CD4-positive, alpha-beta T cell treated with Interleukin-17A for 1 hour (primary cell): ENCODE measurements at regions not wholly inside any gene's neighbourhood (a gene's known extent, or its start where the extent isn't known, plus 50 kb on each side); places are given as distances from the start of the nearest gene placed in this dataset.

Source experiments
- DNase-seq: peaks from one replicate; pipeline ENCODE4 v3.0.0-alpha.2; 2020

DNA sequence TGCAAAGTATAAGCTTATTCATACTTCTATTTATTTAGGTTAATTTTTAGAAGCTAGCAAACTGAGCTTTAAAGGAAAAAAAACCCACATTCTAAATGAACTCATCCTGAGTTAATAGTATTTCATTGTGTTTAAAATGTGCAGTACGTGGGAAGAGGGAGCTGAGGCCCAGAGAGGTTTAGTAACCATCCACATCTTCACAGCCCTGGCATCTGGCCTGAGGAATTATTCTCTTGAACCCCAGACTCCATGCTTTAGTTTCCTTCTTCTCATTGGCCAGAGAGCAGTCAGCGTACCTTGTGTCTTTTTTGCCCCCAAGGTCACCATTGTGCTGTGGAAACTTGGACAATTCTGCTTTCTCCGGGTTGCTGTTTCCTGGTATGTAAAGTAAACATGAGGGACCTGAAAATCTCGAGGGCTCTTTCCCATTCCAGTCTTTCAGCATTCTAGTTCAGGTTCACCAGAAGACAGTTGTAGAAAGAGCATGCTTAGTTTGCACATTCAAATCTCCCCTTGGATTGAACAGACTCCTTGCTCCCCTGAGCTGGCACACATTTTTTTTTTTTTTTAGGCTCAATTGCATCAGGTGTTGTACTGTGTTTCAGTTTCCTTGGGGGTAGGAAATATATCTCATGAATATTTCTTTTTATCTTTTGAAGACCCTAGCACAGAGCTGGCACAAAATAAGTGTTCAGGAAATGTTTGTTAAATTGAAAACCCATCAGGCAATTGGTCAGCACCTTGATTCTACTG is 81.4 kb downstream of the MYCN start:
- DNase-seq = no peak

DNA sequence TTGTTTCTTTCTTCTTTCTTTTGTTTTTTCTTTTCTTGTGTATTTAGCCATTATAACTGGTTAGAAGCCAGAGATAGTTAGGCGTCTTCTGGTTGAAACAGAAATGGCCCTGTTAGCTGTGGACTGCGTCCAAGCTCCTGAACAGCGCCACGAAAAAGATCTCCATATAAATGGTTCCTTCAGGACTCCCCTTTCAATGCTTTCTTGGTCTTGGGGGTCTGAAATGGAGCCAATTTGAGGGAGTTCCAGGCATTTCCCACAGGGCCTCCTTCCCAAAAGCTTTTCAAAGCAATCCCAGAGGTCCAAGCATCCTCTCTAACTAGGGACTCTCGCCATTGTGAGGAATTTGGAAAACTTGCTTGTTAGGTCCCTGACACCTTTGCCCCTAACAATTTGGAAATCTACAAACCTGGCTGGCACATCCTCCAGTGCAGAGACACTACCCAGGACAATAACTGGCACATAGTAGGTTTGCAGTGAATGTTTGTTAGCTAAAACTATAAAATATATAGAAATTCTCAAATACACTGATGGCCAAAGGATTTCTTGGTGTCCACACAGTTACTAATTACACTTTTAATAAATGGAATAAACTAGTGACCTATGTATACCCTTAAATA is 80.1 kb downstream of the MYCN start:
- DNase-seq = no peak

DNA sequence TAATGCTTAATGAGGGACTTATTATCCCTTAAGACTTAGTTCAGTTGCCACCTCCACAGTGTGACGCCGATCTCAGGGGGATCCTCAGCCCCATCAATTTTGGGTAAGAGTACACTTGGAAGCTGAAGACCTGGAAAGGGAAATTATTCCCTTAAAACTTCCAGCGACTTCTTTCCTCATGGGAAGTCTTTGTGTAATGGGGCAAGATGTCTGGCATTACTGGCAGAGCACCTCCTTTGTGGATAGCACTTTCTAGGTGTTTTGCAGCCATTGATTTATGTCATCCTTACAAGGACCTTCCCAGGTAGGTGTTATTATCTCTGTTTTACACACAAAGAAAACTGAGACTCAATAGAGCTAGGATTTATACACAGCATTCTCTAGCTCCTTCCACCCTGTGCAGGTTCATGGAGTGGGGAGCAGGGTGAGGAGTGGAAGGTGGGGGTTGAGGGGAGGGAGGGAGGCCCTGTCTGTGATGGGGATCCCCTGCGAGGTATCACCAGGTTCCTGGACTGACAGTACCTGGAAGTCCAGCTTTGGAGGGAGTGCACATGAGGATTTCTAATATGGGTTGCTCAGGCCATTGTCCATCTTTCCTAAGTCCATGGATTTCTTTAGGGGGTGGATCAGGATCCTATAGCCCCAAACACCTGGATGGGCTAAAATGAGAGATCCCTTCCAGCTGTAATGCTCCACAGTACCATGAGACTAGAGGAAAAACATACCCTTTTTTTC is 79.4 kb downstream of the MYCN start:
- DNase-seq = no peak

DNA sequence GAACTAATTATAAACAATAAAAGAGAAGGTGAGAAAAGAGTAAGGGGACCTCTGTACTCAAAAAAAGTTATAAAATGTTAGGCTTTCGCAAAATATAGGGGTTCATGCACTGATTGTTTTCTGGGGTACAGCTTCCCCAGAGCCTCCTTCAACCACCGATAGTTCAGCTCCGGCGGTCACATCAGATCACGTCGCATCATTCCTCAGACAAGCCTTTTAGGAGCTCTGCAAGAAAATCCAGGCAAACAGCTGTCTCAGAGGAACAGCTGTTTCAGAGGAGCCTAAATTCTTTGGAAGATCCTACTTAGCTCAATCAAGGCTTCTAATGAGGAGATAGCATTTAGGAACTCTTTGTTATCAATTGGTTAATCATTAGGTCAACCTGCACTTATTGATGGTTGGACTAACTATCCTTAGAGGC is 78.7 kb downstream of the MYCN start:
- DNase-seq = no peak

DNA sequence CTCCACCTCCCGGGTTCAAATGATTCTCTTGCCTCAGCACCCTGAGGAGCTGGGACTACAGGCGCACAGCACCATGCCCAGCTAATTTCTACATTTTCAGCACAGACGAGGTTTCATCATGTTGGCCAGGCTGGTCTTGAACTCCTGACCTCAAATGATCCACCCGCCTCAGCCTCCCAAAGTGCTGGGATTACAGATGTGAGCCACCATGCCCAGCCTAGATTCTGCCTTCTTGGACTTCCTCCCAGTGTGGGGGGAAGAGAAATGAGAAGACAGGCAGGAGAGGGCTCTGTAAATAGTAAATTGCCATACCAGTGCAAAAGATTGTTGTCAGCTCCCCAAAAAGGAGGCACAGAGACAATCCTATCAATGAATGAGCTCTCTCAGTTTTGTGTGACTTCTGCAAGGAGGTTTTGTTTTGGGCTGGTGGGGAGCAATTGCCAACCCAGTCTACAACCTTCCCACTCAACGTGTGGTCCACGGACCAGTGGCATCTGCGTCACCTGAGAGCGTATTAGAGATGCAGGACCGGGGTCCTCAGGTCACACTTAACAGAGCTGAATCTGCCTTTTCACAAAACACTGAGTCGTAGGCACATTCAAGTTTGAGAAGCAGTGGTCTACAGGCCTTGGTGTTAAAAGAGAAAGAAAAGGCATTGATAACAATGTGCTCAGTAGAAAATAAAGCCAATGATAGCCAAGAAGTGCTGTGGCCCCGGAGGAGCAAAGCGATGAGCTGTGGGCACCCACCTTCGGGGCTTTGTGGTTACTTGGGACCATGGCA is 78.1 kb downstream of the MYCN start:
- DNase-seq = no peak

DNA sequence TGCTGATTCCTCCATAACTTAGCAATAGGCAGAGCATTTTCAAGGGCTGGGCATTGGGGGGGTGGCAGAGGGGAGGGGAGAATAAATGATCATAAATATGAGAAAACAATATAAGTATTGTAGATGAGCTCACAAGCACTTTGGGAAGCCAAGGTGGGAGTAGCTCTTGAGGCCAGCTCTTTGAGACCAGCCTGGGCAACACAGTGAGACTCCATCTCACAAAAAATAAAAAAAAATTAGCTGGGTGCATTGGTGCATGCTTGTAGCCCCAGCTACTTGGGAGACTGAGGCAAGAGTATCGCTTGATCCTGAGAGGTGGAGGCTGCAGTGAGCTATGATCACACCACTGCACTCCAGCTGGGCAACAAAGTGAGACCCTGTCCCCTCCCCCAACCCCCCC is 75.9 kb downstream of the MYCN start:
- no peak for DNase-seq

DNA sequence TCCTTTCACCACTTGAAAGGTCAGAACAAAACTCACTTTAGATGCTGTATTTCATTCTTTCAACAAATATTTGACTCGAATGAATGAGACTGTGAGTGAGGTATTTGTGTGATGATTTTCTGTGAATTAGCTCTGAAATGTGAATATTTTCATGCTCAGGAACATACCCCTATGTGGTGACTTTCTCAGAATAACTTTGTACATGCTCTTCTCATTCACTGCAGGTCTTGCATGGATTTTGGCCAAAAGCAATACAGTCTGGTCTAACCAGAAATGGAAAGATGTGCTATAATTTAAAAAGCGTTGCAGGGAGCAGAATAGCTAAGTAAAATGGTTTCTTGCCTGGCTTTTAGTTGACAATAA is 75.5 kb downstream of the MYCN start:
- DNase-seq = no peak

DNA sequence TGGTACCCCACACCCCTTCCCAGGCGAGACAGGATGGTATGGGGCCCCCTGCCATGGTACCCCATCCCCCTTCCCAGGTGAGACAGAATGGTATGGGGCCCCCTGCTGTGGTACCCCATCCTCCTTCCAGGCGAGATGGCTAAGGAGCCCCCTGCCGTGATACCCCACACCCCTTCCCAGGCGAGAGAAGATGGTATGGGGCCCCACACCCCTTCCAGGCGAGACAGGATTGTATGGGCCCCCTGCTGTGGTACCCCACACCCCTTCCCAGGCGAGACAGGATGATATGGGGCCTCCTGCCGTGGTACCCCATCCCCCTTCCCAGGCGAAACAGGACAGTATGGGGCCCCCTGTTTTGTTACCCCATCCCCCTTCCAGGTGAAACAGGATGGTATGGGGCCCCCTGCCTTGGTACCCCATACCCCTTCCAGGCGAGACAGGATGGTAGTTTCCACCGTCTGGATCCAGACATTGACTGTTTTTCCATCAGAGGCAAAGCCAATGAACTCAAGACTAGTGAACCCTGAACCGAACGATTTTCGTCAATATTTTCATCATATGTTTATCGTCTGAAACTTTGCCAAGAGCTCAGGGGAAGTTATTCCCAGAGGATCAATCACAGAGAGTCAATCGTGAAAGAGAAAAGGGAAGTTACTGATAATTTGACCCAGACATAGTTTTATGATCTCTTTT is 75.0 kb downstream of the MYCN start:
- DNase-seq = no peak

DNA sequence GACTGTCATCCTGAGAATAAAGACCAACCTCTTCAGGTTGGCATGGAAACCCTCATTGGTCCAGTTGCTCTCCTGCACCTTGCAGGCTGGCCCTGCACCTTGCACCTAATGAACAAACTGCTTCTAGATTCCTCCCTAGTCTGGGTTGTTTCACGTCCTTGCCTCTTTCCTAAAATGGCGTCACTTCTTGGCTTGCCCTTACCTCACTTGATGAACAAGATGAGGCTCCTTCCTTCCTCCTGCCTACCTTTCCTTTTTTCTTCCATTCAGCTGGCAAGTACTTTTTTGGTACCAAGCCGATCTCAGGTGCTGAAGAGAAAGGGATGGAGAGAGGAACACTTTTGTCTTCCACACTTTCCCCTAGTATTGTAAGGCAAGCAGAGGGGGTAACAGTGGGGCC is 74.5 kb downstream of the MYCN start:
- DNase-seq = no peak

DNA sequence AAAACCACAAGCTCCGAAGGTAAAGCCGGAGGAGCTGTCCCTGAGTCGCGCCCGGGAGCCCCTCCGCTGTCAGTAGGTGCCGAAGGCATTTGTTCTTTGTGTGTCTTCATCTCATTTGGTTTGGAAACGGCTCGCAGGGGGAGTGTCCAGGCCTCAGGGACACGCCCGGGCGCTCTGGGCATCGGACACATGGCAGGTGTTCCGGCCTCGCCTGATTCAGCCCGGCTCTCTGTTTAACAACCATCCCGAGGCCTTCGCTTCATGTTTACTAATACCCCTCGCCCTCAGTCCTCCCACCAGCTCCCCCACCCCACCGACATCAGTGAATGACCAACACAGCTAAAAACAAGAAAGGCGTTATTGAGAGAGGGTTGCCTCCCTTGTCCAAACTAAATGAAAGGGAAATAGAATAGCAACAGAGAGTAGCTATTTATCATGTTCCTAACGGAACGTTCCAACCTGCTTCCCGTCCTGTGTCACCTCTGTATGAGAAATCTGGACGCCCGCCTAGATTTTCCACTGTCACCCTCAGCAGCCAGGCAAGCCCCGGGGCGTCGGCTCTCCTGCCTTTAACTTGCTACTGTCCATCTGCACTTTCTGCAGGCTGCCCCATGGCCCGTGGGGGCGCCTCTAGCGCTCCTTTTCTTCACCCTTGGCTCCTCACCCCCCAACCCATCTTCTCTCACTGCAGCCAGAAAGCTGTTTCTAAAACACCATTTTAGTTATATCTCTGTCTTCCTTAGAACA is 73.9 kb downstream of the MYCN start:
- no peak for DNase-seq

DNA sequence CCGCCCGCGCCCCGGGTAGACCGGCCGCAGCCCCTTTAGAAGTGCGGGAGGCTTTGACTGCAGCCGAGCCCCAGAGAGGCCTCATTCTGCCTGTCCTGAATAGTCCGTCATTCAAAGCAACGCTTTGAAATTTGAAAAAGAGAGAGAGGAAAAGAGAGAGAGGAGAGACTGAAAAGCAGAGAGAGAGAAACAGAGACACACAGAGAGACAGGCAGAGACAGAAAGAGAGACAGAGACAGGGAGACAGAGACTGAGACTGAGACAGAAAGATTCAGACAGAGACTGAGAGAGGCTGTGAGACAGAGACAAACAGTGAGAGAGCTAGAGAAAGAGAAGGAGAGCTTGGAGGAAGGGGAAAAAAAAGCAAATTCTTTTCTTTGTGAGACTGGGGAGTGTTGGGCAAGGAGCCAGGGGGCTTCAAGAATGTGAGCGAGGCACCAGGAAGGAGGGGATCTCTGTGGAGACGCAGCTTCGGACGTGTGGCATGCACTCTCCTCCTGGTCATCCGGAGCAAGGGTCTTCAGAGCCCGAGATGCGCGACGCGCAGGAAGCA is 73.1 kb downstream of the MYCN start:
- DNase-seq = no peak

DNA sequence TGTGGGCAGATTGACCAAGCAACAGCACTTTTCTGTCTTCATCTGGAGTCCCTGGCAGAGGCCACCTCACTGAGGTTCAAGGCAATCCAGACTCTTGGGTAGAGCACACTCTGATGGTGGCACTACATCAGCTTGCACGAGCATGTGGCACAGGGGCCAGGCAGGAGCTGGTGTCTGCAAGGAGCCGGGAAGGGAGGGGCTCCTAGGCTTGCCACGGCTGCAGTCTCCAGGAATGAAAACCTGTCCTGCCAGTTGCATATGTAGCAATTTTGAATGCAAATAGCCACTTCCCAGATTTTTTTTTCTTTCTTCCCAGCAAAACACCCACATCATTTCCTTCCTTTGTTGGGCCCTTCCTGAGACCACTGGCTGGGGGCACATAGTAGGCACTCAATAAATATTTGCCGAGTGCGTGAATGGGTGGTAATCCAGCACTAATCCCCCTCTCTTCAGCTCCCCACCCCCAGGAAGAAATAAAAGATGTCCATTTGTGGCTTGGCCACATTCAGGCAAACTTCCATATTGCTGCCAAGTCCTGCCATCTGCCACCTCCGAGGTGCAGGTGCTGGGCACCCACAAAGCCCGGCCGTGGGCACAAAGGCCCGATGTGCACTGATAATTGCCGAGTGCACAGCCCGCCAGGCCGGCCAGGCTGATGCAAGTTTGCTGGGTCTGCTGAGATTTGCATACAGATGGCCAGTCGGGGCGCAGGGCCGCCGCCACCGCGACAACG is 72.4 kb downstream of the MYCN start:
- DNase-seq = no peak

DNA sequence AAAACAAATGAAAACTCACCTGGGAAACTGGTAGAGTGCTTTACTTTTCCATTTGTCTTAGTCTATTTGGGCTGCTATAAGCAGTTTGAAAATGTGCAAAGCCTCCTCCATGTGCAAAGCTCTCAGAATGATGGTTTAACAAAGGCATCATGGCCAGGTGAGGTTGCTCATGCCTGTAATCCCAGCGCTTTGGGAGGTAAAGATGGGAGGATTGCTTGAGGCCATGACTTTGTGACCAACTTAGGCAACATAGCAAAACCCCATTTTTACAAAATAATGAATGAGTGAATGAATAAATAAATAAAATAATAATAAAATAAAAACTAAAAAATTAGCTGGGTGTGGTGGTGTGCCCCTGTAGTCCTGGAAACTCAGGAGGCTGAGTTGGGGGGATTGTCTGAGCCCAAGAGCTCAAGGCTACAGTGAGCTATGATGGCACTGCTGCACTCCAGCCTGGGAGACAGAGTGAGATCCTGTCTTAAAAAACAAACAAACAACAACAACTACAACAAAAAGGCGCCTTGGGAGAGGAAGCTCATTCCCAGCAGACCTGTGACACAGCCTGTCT is 71.8 kb downstream of the MYCN start:
- no peak for DNase-seq

DNA sequence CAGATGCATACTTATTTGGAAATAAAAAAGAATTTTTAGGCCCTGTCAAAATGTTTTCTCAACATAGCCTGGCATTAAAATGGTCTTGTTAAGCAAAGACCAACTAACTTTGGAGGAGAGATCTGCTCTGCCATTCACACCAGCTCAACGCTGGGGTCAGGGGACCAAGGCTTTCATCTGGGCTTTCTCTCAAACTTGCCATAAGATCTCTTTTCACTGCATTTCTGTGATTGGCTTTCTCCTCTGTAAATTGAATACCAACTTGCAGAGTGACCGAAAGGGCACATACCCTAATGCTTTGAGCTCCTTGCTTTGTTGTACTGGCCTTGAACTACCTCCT is 71.2 kb downstream of the MYCN start:
- DNase-seq = no peak

DNA sequence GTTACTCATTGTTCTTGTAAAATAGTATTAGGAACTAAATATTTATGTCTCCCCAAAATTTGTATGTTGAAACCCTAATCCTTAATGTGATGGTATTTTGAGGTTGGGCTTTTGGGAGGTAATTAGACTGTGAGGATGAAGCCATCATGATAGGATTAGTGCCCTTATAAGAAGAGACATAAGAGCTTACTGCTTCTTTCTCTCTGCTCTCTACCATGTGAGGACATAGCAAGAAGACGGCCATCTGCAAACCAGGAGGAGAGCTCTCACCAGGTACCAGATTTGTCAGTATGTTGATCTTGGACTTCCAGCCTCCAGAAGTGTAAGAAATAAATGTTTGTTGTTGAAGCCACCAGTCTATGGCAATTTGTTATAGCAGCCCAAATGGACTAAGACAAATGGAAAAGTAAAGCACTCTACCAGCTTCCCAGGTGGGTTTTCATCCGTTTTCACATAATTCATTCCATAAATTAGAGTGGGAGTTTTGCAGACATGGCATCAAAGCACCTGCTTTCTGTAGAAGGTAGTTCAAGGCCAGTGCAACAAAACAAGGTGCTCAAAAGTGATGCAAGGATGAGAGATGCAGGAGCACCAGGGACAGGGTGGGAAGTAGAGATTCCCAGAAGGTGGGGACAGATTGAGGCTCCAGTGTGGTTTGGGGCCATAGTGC is 70.7 kb downstream of the MYCN start:
- no peak for DNase-seq

DNA sequence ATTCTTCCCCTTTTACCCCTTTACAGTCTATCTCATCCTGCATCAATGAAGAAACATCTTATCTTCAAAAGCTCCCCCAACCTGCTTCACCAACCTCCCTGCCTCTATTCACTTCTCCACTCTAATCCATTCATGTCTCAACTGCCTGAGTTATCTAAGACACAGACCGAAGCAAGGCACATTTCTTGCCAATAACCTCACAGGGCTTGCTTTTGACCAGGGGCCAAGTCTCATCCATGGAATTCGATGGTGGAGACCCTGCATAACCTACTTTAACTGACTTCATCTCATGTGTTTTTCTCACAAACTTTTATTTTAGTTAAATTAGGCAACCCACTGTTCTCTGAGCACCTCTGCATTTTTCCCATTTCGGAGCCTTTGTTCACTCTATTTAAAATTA is 69.7 kb downstream of the MYCN start:
- no peak for DNase-seq

DNA sequence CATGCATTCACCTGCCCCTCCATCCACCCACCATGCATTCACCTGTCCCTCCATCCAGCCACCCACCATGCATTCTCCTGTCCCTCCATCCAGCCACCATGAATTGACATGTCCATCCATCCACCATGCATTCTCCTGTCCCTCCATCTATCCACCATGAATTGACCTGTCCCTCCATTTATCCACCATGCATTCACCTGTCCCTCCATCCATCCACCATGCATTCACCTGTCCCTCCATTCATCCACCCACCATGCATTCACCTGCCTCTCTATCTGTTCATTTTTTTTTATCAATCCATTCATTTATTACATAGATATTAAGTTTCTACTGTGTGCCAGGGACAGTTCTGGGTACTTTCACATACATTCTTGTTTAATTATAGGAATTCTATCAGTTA is 69.2 kb downstream of the MYCN start:
- DNase-seq = no peak

DNA sequence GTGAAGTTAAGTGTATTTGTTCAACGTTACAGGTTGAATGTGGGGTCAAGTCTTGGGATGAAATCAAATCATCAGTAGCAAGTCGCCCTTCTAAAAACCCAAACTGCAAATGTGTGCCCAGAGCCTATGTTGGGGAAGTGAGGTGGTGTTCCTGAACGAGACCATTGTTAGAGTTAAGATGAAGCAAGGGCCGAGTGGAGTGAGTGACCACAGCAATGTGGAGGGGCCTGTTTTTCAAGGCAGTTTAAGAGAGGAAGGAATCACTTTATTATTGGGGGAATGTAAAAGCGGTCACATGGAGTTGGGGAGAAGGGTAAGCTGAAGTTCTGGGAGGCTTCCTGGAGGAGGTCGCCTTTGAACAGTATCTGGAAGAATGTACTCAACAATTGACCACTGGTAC is 68.5 kb downstream of the MYCN start:
- no peak for DNase-seq

DNA sequence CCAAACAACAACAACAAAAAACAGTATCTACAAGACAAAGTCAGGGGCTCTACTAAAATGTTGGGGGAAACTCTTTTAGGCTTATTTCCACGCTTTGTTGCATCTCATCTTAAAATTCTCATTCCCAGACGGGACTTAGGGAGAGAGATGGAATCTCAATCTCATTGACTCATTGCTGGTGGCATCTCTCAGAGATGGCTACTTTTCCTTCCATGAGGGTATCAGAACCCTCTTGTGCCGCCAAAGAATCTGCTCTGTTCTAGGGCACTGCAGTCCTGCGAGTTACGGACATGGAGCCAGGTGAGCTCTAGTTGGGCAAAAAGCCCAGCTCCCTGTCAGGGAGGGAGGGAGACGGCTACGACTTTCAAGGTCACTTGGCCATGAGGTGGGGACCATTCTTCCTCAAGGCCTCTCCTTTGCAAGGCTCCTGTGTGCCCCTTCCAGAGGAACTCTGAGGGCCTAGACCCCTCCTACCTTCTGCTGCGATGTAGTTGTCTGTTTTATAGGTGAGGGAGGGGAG is 68.0 kb downstream of the MYCN start:
- DNase-seq = no peak
